Bronchial epithelial cell (primary cell): ENCODE measurements at regions not wholly inside any gene's neighbourhood (a gene's known extent, or its start where the extent isn't known, plus 50 kb on each side); places are given as distances from the start of the nearest gene placed in this dataset.
"Not testable (repeated sequence)": the region's sequence is repeated elsewhere in the genome, so short reads cannot be mapped to it uniquely, and the experiment has no call there.

ENCODE experiments used
- DNase-seq: peaks from one replicate; pipeline ENCODE4 v3.0.0-alpha.2; 2010; ENCODE audit warnings: low read depth
- FAIRE-seq: peaks from 2 replicates; lab custom pipeline; 2011; peaks lifted over from hg19 to GRCh38; lab: Jason Lieb, UNC
- H3K27me3 ChIP-seq: 2 replicates; pipeline ENCODE4 v1.5.1; 2011; ENCODE audit warnings: low read length; ENCODE audit not compliant: control insufficient read depth, insufficient read depth
- H3K36me3 ChIP-seq: 2 replicates; pipeline ENCODE4 v1.5.1; 2011; ENCODE audit warnings: low read length; ENCODE audit not compliant: control insufficient read depth, insufficient read depth
- H3K4me3 ChIP-seq: 2 replicates; pipeline ENCODE4 v1.5.1; 2011; ENCODE audit warnings: mild to moderate bottlenecking, low read depth, low read length, control low read depth
- TF ChIP-seq, protein P1 (sequence below): IDR thresholded peaks from 2 replicates; pipeline ENCODE4 v1.5.1; 2011; ENCODE audit warnings: mild to moderate bottlenecking, moderate library complexity, low read length, control low read depth, inconsistent platforms; ENCODE audit not compliant: insufficient read depth, severe bottlenecking

DNA sequence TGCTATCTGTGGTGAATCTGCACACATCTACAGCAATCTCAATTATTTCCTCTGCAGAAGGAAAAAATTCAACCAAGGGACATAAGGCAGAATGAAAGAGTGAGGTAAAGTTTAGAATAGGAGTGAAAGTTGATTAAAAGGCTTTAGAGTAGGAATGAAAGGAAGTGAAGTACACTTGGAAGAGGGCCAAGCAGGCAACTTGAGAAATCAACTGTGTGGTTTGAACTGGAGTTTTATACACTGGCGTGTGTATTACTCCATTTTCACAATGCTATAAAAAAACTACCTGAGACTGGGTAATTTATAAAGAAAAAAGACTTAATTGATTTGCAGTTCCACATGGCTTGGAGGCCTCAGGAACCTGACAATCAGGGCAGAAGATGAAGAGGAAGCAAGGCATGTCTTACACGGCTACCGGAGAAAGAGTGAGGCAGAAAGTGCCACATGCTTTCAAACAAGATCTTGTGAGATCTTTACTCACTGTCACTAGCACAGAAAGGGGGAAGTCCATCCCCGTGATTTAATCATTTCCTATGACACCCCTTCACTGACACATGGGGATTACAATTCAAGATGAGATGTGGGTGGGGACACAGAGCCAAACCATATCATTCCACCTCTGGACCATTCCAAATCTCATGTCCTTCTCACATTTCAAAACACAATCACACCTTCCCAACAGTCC is 234.8 kb downstream of the IL15 start:
- TF ChIP-seq, protein P1, sequence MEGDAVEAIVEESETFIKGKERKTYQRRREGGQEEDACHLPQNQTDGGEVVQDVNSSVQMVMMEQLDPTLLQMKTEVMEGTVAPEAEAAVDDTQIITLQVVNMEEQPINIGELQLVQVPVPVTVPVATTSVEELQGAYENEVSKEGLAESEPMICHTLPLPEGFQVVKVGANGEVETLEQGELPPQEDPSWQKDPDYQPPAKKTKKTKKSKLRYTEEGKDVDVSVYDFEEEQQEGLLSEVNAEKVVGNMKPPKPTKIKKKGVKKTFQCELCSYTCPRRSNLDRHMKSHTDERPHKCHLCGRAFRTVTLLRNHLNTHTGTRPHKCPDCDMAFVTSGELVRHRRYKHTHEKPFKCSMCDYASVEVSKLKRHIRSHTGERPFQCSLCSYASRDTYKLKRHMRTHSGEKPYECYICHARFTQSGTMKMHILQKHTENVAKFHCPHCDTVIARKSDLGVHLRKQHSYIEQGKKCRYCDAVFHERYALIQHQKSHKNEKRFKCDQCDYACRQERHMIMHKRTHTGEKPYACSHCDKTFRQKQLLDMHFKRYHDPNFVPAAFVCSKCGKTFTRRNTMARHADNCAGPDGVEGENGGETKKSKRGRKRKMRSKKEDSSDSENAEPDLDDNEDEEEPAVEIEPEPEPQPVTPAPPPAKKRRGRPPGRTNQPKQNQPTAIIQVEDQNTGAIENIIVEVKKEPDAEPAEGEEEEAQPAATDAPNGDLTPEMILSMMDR, result no peak
- no peaks in the 10 kb centered on the region for H3K36me3 ChIP-seq
- no peak for DNase-seq
- H3K4me3 ChIP-seq, result no peak overlapping the region
- H3K27me3 ChIP-seq, result no peaks in the 10 kb centered on the region
- FAIRE-seq, result no peak

DNA sequence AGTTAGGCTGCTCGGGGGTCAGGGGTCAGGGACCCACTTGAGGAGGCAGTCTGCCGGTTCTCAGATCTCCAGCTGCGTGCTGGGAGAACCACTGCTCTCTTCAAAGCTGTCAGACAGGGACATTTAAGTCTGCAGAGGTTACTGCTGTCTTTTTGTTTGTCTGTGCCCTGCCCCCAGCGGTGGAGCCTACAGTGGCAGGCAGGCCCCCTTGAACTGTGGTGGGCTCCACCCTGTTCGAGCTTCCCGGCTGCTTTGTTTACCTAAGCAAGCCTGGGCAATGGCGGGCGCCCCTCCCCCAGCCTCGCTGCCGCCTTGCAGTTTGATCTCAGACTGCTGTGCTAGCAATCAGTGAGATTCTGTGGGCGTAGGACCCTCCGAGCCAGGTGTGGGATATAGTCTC is 246.3 kb downstream of the IL15 start:
- not testable (repeated sequence) for H3K36me3 ChIP-seq, DNase-seq, H3K4me3 ChIP-seq, H3K27me3 ChIP-seq, FAIRE-seq

DNA sequence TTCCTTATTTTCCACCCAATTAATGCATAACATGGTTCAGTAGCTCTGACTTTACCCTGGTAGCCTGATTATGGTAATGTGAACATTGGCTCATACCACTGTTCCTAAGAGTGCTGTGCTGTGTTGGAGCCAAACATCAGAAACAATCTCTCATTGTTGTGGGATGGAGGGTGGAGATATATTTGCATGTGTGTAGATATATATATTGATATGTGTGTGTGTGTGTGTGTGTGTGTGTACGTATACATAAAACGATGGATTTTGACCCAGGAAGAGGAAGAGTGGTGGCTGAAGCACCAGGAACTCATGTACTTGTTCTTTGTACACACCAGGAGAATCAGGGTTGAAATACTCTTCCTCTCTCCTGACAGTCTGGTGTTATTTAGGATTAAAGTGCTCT is 247.7 kb downstream of the IL15 start:
- Histone ChIP-seq H3K4me3 (no peak overlapping the region), H3K27me3 (no peaks in the 10 kb centered on the region), H3K36me3 (no peaks in the 10 kb centered on the region)
- DNase-seq, result no peak
- TF ChIP-seq, protein P1, result no peak
- no peak for FAIRE-seq

DNA sequence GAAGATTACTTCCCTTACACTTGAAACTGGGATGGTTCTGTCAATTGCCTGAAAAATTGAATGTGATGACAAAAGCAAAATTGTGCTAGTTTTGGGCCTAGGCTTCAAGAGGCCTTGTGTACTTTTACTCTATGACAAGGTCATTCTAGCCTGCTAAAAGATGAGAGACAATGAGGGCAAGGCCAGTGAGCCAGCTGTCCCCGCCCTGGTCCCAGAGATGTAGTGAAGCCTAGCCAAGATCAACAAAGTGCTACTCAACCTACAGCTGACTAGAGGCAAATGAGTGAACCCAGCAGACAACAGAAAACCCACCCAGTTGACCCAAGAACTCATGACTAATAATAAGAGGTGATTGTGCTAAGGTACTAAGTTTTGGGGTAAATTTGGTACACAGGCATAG is 248.7 kb downstream of the IL15 start:
- TF ChIP-seq, protein P1, result no peak
- FAIRE-seq, result no peak
- H3K36me3 ChIP-seq, result no peaks in the 10 kb centered on the region
- no peaks in the 10 kb centered on the region for H3K27me3 ChIP-seq
- DNase-seq, result no peak
- H3K4me3 ChIP-seq, result no peak overlapping the region

DNA sequence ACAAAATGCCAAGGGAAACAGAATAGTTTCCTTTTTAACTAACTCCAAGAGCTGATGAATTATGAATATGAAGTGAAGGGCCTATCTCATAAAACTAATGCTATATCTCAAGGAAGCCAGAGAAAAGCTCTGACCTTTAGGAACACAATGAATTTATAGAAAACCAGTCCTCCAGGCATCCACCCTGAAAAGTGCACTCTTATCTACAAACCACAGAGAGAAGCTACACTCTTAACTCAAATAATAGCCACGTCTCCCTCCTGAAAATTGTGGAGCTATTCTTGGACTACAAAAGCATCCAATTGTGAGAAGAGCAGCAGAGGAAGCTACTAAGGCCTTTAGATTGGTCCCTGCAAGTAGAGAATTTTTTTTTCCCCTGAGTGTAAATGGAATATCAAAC is 253.9 kb downstream of the IL15 start:
- no peak for DNase-seq
- TF ChIP-seq, protein P1, result no peak
- no peaks in the 10 kb centered on the region for H3K36me3 ChIP-seq
- H3K4me3 ChIP-seq, result no peak overlapping the region
- H3K27me3 ChIP-seq, result no peaks in the 10 kb centered on the region
- FAIRE-seq, result no peak

DNA sequence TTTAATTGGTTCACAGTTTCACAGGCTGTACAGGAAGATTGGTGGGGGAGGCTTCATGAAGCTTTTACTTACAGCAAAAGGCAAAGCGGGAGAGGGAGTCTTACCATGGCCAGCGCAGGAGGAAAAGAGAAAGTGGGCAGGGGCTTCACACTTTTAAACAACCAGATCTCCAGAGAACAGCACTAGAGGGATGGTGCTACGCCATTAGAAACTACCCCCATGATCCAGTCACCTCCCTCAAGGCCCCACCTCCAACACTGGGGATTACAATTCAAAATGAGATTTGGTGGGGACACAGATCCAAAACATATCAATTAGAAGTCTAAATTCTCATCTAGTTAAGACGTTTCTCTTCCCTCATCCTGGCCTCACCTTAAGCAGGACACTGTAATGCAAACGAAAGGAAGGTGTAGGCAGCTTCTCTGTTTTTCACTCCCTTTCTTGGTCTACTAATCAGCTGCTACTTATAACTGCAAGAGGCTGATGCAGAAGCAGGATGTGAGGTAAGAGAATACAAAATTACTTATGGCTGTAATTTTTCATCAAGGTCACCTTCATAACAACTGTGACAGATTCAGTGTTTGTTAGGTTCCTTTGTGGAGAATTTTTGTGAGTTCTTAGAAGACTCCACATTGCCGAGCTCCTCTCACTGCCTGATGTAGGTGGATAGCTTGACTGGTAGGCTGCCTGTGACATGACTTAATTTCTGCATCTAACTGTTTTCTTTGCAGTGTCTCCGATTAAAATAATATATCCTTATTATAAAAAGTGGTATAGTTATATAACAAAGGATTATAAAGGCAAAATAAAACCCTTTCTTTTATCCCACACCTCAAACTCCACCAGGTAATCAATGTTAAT is 255.1 kb downstream of the IL15 start:
- H3K36me3 ChIP-seq, result no peaks in the 10 kb centered on the region
- H3K27me3 ChIP-seq, result no peaks in the 10 kb centered on the region
- no peak for FAIRE-seq
- no peak overlapping the region for H3K4me3 ChIP-seq
- TF ChIP-seq, protein P1, result no peak
- DNase-seq, result no peak
